ENCODE measurements at regions not wholly inside any gene's neighbourhood (a gene's known extent, or its start where the extent isn't known, plus 50 kb on each side); places are given as distances from the start of the nearest gene placed in this dataset.

DNA sequence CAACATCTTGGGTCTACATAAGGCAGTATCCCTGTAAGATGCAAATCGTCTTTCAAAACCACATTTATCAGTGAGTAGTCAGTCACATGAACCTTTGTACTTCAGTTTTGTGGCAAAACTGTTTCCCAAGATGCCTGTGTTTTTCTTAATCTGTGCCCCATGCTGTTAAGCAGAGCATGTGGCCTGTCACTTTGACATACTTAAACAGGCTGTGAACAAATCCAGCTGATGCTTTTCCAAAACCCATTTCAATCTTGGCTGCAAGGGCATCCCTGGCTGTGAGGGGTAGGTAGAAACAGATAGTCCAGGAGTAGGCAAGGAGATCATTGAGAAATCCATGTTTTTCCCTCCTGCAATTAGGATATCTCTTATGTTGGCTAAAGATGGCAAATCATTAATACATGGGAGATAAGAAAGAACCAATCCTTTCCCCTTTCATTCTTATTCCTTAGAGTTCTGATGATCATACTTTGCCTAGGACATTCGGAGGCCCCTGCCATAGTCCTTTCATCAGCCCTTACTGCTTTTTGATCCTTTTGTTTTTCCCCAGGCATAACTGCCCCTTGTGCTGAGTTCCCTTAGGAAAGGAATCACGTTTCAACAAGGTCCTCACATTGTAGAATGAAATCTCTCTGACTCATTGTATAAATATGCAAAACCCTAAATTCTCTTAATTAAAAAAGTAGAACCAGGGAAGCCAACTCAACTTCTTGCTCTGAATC lies 121.1 kb upstream of the EEA1 start:
- no peak overlapping the region for H3K4me3 Mint-ChIP-seq
- peaks cover 21% of the 10 kb centered on the region for H3K27me3 Mint-ChIP-seq
- ATAC-seq: no peak
- no peak overlapping the region for H3K27ac Mint-ChIP-seq
- H3K4me1 Mint-ChIP-seq: peaks cover 7% of the 10 kb centered on the region
- peaks cover 6 to 7% of the 10 kb centered on the region in 2 donors for H3K9me3 Mint-ChIP-seq
- DNase-seq: no peak

DNA sequence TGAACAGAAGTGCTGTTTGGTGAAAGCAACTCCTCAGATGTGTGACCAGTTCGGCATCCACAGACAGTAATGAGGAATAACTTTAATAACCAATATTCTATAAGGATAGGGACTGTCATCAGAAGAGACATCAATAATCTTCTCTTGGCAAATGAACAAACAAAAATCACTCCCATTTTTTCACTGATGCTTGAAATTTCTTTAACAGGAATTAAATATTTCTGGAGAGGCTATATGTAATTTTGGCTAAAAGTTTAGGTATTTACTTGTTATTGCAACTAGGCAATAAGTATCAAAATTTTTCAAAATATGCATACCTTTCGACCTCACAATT lies 121.6 kb upstream of the EEA1 start:
- ATAC-seq (no peak), DNase-seq (no peak)
- peaks cover 7% of the 10 kb centered on the region for H3K4me1 Mint-ChIP-seq
- H3K9me3 Mint-ChIP-seq: peaks cover 6 to 7% of the 10 kb centered on the region in 2 donors
- H3K27me3 Mint-ChIP-seq: peaks cover 21% of the 10 kb centered on the region
- no peak overlapping the region for H3K27ac Mint-ChIP-seq
- H3K4me3 Mint-ChIP-seq: no peak overlapping the region

DNA sequence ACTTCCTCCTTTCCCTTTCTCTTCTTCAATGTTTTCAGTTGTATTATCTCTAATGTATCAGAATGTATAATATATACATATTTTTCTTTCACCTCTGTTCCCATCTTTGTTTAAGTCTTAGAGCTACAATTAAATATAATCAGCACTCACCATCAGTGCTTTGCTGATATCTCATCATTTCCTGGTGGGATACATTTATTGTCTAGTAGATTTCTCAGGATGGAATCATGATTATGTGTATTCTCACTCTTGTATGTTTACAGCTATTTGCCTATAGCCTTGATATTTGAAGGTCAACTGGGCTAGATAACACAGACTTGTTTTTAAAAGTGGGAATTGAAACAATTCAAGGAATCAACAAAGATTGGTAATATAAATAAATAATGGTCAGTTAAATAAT lies 124.9 kb upstream of the EEA1 start:
- Mint-ChIP-seq H3K4me3 (no peak overlapping the region), H3K27ac (no peak overlapping the region)
- ATAC-seq: no peak

DNA sequence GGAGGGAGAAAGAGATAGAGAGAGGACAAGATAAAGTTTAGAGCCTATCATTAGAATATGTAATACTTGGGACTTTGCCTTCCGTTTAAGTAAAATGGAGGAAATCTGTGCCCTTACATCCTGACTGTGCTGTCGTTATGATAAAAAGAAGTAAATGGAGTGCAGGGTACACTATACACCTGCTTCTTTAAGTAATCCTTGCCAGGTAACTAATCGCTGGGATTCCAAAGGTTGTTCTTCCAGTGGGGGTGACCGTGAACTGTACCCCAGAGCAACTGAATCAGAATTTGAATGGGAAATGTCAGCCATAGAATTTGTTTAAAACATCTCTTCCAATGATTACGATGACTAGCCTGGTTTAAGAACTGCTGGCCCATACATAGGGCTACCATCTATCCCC lies 126.1 kb upstream of the EEA1 start:
- peaks cover 8% of the 10 kb centered on the region for H3K4me1 Mint-ChIP-seq
- no peaks in the 10 kb centered on the region for H3K9me3 Mint-ChIP-seq
- no peak overlapping the region for H3K27ac Mint-ChIP-seq
- no peak overlapping the region for H3K4me3 Mint-ChIP-seq
- DNase-seq (no peak), ATAC-seq (no peak)
- peaks cover 39% of the 10 kb centered on the region for H3K27me3 Mint-ChIP-seq

More for the DNA sequence above, 124.9 kb upstream of the EEA1 start:
- Mint-ChIP-seq H3K9me3 (no peaks in the 10 kb centered on the region), H3K27me3 (peaks cover 36% of the 10 kb centered on the region), H3K4me1 (peaks cover 1% of the 10 kb centered on the region)
- DNase-seq: no peak

DNA sequence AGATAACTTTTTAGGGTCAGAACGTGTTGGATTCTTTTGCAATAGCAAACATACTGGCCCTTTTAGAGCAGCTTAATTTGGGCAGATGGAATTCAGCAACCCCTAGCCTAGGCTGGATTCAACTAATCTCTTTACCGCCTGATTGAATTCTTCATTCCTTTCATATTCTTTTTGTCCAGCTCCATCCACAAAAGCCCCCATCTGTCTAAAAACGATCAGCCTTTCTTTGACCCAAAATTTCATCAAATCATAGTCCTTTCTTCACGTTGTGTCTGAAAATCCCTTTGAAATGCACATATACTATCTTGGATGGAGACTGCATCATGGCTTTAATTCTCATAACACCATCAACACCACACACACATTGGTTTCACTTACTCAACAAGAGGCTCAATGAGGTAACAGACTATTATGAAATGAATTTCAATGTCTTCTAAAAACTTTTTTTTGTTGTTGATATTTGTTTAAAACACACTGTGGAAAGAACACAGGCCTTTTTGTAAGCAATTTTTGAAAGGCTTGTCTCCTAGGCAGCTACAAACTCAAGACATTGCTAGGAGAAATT lies 128.0 kb upstream of the EEA1 start:
- Mint-ChIP-seq H3K9me3 (no peaks in the 10 kb centered on the region), H3K27ac (no peak overlapping the region), H3K27me3 (peaks cover 34% of the 10 kb centered on the region), H3K4me1 (peaks cover 23% of the 10 kb centered on the region), H3K4me3 (no peak overlapping the region)
- ATAC-seq (no peak), DNase-seq (no peak)

GRCh38 chr12:93058280-93058679 lies 129.2 kb upstream of the EEA1 start:
- DNase-seq: no peak
- Mint-ChIP-seq H3K9me3 (no peaks in the 10 kb centered on the region), H3K4me1 (peaks cover 23% of the 10 kb centered on the region), H3K4me3 (no peak overlapping the region), H3K27me3 (peaks cover 36% of the 10 kb centered on the region), H3K27ac (no peak overlapping the region)
- no peak for ATAC-seq

DNA sequence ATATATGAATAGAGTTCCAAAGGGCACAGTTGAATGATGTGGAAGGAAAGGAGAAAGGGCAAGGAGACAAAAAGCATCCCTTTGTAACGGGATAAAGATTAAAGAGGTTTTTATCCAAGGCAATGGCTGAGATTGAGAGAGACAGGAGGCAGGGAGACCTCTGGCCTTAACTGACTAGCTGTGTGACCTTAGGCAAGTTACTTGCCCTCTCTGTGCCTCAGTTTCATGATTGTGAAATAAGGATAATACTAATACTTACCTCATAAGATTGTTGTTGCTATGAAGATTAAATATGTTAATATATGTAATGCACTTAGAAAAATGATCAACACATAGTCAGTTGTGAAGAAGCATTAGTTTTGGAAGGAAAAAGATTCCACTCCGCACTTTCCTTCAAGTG lies 130.2 kb upstream of the EEA1 start:
- Mint-ChIP-seq H3K4me3 (no peak overlapping the region), H3K27me3 (peaks cover 43% of the 10 kb centered on the region), H3K4me1 (peaks cover 23% of the 10 kb centered on the region), H3K9me3 (no peaks in the 10 kb centered on the region), H3K27ac (no peak overlapping the region)
- ATAC-seq (no peak), DNase-seq (no peak)

DNA sequence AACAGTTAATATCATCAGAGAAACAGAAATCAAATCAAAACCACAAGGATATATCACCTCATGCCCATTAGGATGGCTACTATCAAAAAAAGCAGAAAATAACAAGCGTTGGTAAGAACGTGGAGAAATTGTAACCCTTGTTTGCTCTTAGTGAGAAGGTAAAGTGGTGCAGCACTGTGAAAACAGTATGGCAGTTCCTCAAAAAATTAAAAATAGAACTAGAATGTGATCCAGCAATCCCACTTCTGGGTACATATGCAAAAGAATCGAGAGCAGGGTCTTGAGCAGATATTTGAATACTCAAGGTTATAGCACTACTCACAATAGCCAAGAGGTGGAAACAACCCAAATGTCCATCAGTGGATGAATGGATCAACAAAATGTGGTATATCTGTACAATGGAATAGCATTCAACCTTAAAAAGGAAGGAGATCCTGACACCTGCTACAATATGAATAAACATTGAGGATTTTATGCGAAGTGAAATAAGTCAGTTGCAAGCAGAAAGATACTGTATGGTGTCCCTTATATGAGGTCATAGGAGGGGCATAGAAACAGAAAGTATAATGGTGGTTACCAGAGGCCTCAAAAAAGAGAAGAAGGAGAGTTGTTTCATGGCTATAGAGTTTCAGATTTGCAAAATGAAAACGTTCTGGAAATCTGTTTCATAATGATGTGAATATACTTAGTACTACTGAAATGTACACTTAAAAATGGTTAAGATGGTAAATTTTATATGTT lies 131.0 kb upstream of the EEA1 start:
- DNase-seq (no peak), ATAC-seq (peak; percentile 89)
- H3K4me1 Mint-ChIP-seq: peaks cover 23% of the 10 kb centered on the region
- H3K4me3 Mint-ChIP-seq: peak overlapping the region in 1 of 2 donors; percentile 28
- no peak overlapping the region for H3K27ac Mint-ChIP-seq
- no peaks in the 10 kb centered on the region for H3K9me3 Mint-ChIP-seq
- H3K27me3 Mint-ChIP-seq: peaks cover 46% of the 10 kb centered on the region

DNA sequence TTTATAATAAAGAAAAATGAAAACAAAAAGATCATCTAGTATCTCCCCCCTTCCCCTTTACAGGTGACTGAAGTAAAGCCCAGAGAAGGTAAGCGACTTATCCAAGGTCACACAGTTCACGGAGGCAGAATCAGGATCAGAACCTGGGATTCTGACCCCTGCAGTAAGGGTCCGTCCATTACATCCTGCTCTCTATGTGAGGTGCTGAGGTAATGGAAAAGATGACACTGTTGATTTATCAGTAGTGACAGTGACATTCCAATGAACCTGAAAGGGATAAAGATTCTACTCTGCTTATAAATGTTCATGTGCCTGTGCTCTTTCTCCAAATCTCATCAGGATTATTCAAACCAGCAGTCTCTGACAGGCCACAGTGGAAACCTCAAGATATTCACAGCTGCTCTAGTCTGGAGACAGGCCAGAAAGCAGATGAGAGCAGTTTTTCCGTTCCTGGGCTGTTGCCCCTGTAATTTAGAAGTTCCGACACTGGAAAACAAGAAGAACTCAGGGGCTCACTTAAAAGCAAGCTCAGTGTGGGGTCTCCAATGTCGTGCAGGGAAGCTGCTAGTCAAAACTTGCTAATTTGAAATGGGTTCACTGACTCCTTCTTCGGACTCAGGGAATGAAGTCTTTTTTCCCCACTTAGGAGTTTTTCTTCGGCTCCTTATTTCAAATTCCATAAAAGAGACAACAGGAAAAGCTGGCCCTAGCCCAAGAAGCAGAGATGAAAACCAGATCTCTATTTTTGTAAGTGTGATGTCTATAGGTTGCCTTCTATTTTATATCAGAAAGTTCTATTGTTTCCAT lies 131.8 kb upstream of the EEA1 start:
- H3K27me3 Mint-ChIP-seq: peaks cover 49% of the 10 kb centered on the region
- peak overlapping the region in 1 of 2 donors; percentile 25 for H3K4me3 Mint-ChIP-seq
- ATAC-seq (peak; percentile 15), DNase-seq (no peak)
- H3K9me3 Mint-ChIP-seq: no peaks in the 10 kb centered on the region
- H3K4me1 Mint-ChIP-seq: peaks cover 23% of the 10 kb centered on the region
- H3K27ac Mint-ChIP-seq: peak overlapping the region in 1 of 2 donors; percentile 74

DNA sequence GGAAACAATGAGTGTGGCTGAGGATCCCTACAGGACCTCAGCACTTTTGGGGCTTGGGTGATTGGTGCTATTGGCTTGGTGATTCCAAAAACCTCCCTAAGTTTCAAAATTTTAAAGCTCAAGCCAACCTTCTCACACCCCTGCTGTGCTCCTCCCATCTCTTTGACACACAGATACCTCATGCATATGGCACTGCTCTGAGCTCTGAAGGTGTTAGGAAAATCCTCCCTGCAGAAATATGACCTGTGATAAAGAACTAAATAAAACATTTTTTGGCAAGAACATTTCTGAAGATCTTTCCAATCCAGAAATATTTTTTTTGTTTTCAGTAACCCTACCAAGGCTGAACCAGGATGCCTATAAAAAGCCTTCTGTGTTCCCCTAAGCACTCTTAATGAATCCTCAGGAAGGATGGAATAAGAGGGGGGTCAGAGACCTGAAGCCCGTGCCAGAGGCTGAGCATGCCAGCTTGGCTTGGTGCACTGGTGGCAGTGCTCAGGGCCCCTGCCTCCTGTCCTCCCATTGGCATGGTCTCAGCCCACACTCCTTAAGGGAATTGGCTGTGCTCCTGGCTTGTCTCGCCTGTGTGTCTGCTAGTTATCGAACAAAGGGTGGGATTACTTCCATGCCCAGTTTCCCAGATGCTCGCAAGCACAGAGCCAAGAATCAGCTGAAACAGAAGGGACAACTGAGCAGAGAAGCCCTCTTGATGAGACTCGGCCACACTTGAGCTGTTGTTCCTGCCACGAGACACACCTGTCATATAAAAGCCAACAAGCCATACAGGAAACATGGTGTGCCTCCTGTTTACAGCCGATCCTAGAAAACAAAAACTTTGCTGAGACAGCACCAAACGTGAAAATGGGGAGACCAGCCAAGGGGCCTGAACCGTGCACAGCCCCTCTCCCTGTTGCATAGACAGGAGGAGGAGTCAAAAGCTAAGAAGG lies 132.7 kb upstream of the EEA1 start:
- Mint-ChIP-seq H3K4me1 (peaks cover 23% of the 10 kb centered on the region), H3K27ac (peak overlapping the region in 1 of 2 donors; percentile 74), H3K4me3 (no peak overlapping the region), H3K9me3 (no peaks in the 10 kb centered on the region), H3K27me3 (peaks cover 49% of the 10 kb centered on the region)
- no peak for DNase-seq
- no peak for ATAC-seq

DNA sequence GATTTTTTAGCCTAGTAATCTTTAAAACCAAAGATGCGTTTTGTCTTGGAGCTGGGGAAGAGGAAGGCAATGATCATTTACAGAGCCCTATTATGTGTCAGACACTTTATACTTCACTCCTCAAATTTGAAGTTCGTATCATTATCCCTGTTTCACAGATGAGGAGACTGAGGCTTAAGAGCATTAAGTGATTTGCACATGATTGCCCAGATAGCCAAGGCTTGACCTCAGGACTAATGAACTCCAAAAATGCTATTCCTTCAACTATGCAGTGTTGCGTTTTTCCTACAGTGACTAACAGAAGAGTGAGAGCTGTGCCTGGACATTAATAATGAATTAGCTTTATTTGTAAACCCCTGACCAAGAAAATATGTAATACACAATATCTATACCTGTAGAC lies 136.8 kb upstream of the EEA1 start:
- H3K27me3 Mint-ChIP-seq: peaks cover 47% of the 10 kb centered on the region
- no peaks in the 10 kb centered on the region for H3K9me3 Mint-ChIP-seq
- no peak for DNase-seq
- peaks cover 8% of the 10 kb centered on the region for H3K4me1 Mint-ChIP-seq
- no peak overlapping the region for H3K4me3 Mint-ChIP-seq
- no peak for ATAC-seq
- no peak overlapping the region for H3K27ac Mint-ChIP-seq

GRCh38 chr12:93072340-93072739 lies 143.2 kb upstream of the EEA1 start:
- H3K9me3 Mint-ChIP-seq: no peaks in the 10 kb centered on the region
- H3K4me3 Mint-ChIP-seq: no peak overlapping the region
- H3K27me3 Mint-ChIP-seq: peaks cover 16% of the 10 kb centered on the region
- ATAC-seq: no peak
- H3K4me1 Mint-ChIP-seq: peaks cover 7% of the 10 kb centered on the region
- DNase-seq: no peak
- no peak overlapping the region for H3K27ac Mint-ChIP-seq

- Mint-ChIP-seq H3K4me1 (peaks cover 7% of the 10 kb centered on the region), H3K27me3 (peaks cover 11% of the 10 kb centered on the region), H3K27ac (no peak overlapping the region), H3K9me3 (no peaks in the 10 kb centered on the region), H3K4me3 (no peak overlapping the region)
- no peak for DNase-seq
- no peak for ATAC-seq
Observed at GRCh38 chr12:93073324-93073723, 144.2 kb upstream of the EEA1 start.

GRCh38 chr12:93078059-93078458 lies 149.0 kb upstream of the EEA1 start:
- no peaks in the 10 kb centered on the region for H3K4me1 Mint-ChIP-seq
- no peaks in the 10 kb centered on the region for H3K9me3 Mint-ChIP-seq
- H3K4me3 Mint-ChIP-seq: no peak overlapping the region
- DNase-seq: no peak
- no peak for ATAC-seq
- no peaks in the 10 kb centered on the region for H3K27me3 Mint-ChIP-seq
- H3K27ac Mint-ChIP-seq: no peak overlapping the region

DNA sequence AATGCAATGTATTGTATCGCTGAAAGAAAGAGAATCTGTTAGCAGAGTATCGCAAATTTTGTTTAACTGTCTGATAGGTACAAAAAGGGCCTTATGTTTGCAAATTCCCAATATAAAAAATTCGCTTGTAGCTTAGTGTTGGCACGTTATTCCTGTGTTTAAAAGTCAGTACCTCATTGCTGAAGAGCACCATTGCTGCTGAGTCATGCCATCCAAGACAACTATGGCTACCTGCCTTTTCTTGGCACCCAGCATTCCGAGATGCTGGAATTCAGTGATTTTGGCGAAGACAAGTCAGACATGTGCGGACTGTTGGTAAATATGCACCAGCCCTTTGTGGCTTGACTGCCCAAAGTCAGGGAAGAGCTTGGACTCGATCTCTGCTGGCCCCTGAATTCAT lies 149.5 kb upstream of the EEA1 start:
- DNase-seq (no peak), ATAC-seq (no peak)
- no peaks in the 10 kb centered on the region for H3K4me1 Mint-ChIP-seq
- H3K27me3 Mint-ChIP-seq: no peaks in the 10 kb centered on the region
- H3K27ac Mint-ChIP-seq: no peak overlapping the region
- H3K4me3 Mint-ChIP-seq: no peak overlapping the region
- no peaks in the 10 kb centered on the region for H3K9me3 Mint-ChIP-seq

Data from stimulated activated naive CD8-positive, alpha-beta T cell treated with anti-CD3 and anti-CD28 coated beads, Interleukin-15, amount 100 ng/mL, for 72 hours (primary cell).